GM21786 (cell line): ENCODE measurements at regions not wholly inside any gene's neighbourhood (a gene's known extent, or its start where the extent isn't known, plus 50 kb on each side); places are given as distances from the start of the nearest gene placed in this dataset.
"Not testable (repeated sequence)": the region's sequence is repeated elsewhere in the genome, so short reads cannot be mapped to it uniquely, and the experiment has no call there.

Experiments
- ATAC-seq: cut with Tn5 transposase; IDR thresholded peaks from one replicate; pipeline ENCODE4 v1.9.1; 2021; ENCODE audit not compliant: unreplicated experiment

GRCh38 chr4:156118507-156119220, 165.0 kb upstream of the CTSO start:
- ATAC-seq: no peak

GRCh38 chr4:156117743-156118142, 164.1 kb upstream of the CTSO start:
- ATAC-seq: no peak

GRCh38 chr4:156116991-156117390, 163.3 kb upstream of the CTSO start:
- ATAC-seq: no peak

GRCh38 chr4:156113138-156113765, 159.6 kb upstream of the CTSO start:
- no peak for ATAC-seq

GRCh38 chr4:156111686-156112085, 158.0 kb upstream of the CTSO start:
- ATAC-seq: no peak

GRCh38 chr4:156109943-156110900, 156.6 kb upstream of the CTSO start:
- no peak for ATAC-seq

- ATAC-seq: not testable (repeated sequence)
Observed at GRCh38 chr4:156109087-156109486, 155.4 kb upstream of the CTSO start.

GRCh38 chr4:156103311-156103710, 149.6 kb upstream of the CTSO start:
- ATAC-seq: no peak

- no peak for ATAC-seq
Observed at GRCh38 chr4:156102411-156102810, 148.7 kb upstream of the CTSO start.

- no peak for ATAC-seq
Observed at GRCh38 chr4:156101571-156101970, 147.9 kb upstream of the CTSO start.

- no peak for ATAC-seq
Observed at GRCh38 chr4:156100651-156101050, 147.0 kb upstream of the CTSO start.

- no peak for ATAC-seq
Observed at GRCh38 chr4:156098805-156099204, 145.1 kb upstream of the CTSO start.

- no peak for ATAC-seq
Observed at GRCh38 chr4:156085100-156085499, 131.4 kb upstream of the CTSO start.

- no peak for ATAC-seq
Observed at GRCh38 chr4:156084373-156084772, 130.7 kb upstream of the CTSO start.

- ATAC-seq: no peak
Observed at GRCh38 chr4:156073976-156074375, 120.3 kb upstream of the CTSO start.

GRCh38 chr4:156060661-156061060, 107.0 kb upstream of the CTSO start:
- no peak for ATAC-seq

- no peak for ATAC-seq
Observed at GRCh38 chr4:156053174-156053573, 99.5 kb upstream of the CTSO start.

- ATAC-seq: no peak
Observed at GRCh38 chr4:156052116-156052515, 98.5 kb upstream of the CTSO start.

- ATAC-seq: no peak
Observed at GRCh38 chr4:156038772-156039171, 85.1 kb upstream of the CTSO start.

GRCh38 chr4:156036496-156036895, 82.8 kb upstream of the CTSO start:
- ATAC-seq: no peak

GRCh38 chr4:156029691-156030090, 76.0 kb upstream of the CTSO start:
- no peak for ATAC-seq

- ATAC-seq: no peak
Observed at GRCh38 chr4:156021298-156021697, 67.6 kb upstream of the CTSO start.
